ENCODE measurements at regions not wholly inside any gene's neighbourhood (a gene's known extent, or its start where the extent isn't known, plus 50 kb on each side); places are given as distances from the start of the nearest gene placed in this dataset.

GRCh38 chr15:95563634-95564033, 766.9 kb upstream of the NR2F2 start:
- no peak for TF ChIP-seq CTCF (IDR thresholded peaks at IDR 0.05)
- TF ChIP-seq POLR2A (IDR thresholded peaks at IDR 0.05), result no peak
